IMR-90 (cell line): ENCODE measurements at regions not wholly inside any gene's neighbourhood (a gene's known extent, or its start where the extent isn't known, plus 50 kb on each side); places are given as distances from the start of the nearest gene placed in this dataset.

Experiments used
- ATAC-seq: fragments of 200-7000 bp; cut with Tn5 transposase; 2 replicates; pipeline ENCODE4 v1.9.1; 2020; ENCODE audit warnings: low read depth, mild to moderate bottlenecking, moderate library complexity
- BruUV-seq: library from RNA; stranded (reverse); fragments of 400-500 nt; replicated peaks from 2 replicates; lab custom pipeline; 2021; lab: Mats Ljungman, UMichigan
- CTCF ChIA-PET: fragments of 300-600 bp; formaldehyde crosslinking; extraction: SDS; loops from one replicate; lab custom pipeline; 2021; ENCODE audit warnings: antibody characterized with exemption; lab: Yijun Ruan, JAX
- POLR2A ChIA-PET: fragments of 300-600 bp; sonication (Branson Sonifier 250); formaldehyde crosslinking; loops from one replicate; lab custom pipeline; 2022; ENCODE audit warnings: antibody characterized with exemption; ENCODE audit not compliant: unreplicated experiment; lab: Charles Lee
- DNase-seq: peaks from one replicate; pipeline ENCODE4 v3.0.0; 2013
- H2AFZ ChIP-seq: replicated peaks from 2 replicates; pipeline ENCODE3; 2013; ENCODE audit warnings: low read length, mild to moderate bottlenecking; ENCODE audit not compliant: poor library complexity
- H2AK5ac ChIP-seq: 2 replicates; pipeline ENCODE4 v1.6.1; 2013; ENCODE audit warnings: low read depth, low read length, inconsistent platforms
- H2AK9ac ChIP-seq: replicated peaks from 2 replicates; pipeline ENCODE3; 2013; ENCODE audit warnings: mild to moderate bottlenecking, low read depth, low read length, moderate library complexity; ENCODE audit not compliant: poor library complexity
- H2BK120ac ChIP-seq: 2 replicates; pipeline ENCODE4 v1.6.1; 2013; ENCODE audit warnings: low read depth, low read length, inconsistent platforms
- H2BK15ac ChIP-seq: 3 replicates; pipeline ENCODE4 v1.6.1; 2013; ENCODE audit warnings: low read depth, low read length, inconsistent platforms
- H2BK20ac ChIP-seq: 2 replicates; pipeline ENCODE4 v1.6.1; 2013; ENCODE audit warnings: low read depth, mild to moderate bottlenecking, inconsistent platforms, low read length, moderate library complexity
- H2BK5ac ChIP-seq: 2 replicates; pipeline ENCODE4 v1.6.1; 2013; ENCODE audit warnings: mild to moderate bottlenecking, low read depth, low read length, inconsistent platforms; ENCODE audit not compliant: poor library complexity, severe bottlenecking
- H3K14ac ChIP-seq: replicated peaks from 2 replicates; pipeline ENCODE4 v1.6.1; 2013; ENCODE audit warnings: low read depth, low read length, inconsistent platforms
- H3K18ac ChIP-seq: 2 replicates; pipeline ENCODE4 v1.6.1; 2013; ENCODE audit warnings: low read depth, low read length, control low read depth
- H3K23ac ChIP-seq: 2 replicates; pipeline ENCODE4 v1.6.1; 2013; ENCODE audit warnings: low read depth, low read length, inconsistent platforms
- H3K27ac ChIP-seq: 2 replicates; pipeline ENCODE4 v1.5.1; 2013; ENCODE audit warnings: mild to moderate bottlenecking, control low read depth, low read length; ENCODE audit not compliant: insufficient read depth
- H3K27me3 ChIP-seq: 2 replicates; pipeline ENCODE4 v1.6.1; 2013; ENCODE audit warnings: low read length; ENCODE audit not compliant: control insufficient read depth, insufficient read depth
- H3K36me3 ChIP-seq: 2 replicates; pipeline ENCODE4 v1.6.1; 2013; ENCODE audit warnings: low read length, mixed read lengths; ENCODE audit not compliant: control insufficient read depth, insufficient read depth
- H3K4ac ChIP-seq: 2 replicates; pipeline ENCODE4 v1.6.1; 2013; ENCODE audit warnings: low read depth, low read length, inconsistent platforms
- H3K4me1 ChIP-seq: 2 replicates; pipeline ENCODE4 v1.6.1; 2013; ENCODE audit warnings: low read length, mixed read lengths; ENCODE audit not compliant: control insufficient read depth, insufficient read depth
- H3K4me2 ChIP-seq: 2 replicates; pipeline ENCODE4 v1.6.1; 2013; ENCODE audit warnings: low read depth, mild to moderate bottlenecking, control low read depth, low read length, moderate library complexity
- H3K4me3 ChIP-seq: 2 replicates; pipeline ENCODE4 v1.5.1; 2013; ENCODE audit warnings: low read depth, mild to moderate bottlenecking, control low read depth, low read length, moderate library complexity; ENCODE audit not compliant: insufficient read depth
- H3K56ac ChIP-seq: 2 replicates; pipeline ENCODE4 v1.6.1; 2013; ENCODE audit warnings: low read length, inconsistent platforms; ENCODE audit not compliant: insufficient read depth; ENCODE audit errors: extremely low read depth
- H3K79me1 ChIP-seq, 2 experiments: 2 replicates each; pipeline ENCODE4 v1.6.1; 2013; ENCODE audit warnings: low read length in 2 of 2, inconsistent platforms in 1 of 2, low read depth in 1 of 2
- H3K9ac ChIP-seq: 2 replicates; pipeline ENCODE4 v1.6.1; 2013; ENCODE audit warnings: low read depth, low read length, control low read depth
- H3K9me1 ChIP-seq: 2 replicates; pipeline ENCODE4 v1.6.1; 2013; ENCODE audit warnings: low read length, inconsistent platforms; ENCODE audit not compliant: insufficient read depth
- H3K9me3 ChIP-seq: 2 replicates; pipeline ENCODE4 v1.6.1; 2013; ENCODE audit warnings: low read length; ENCODE audit not compliant: control insufficient read depth, insufficient read depth
- H4K20me1 ChIP-seq: 2 replicates; pipeline ENCODE4 v1.6.1; 2013; ENCODE audit warnings: low read length, inconsistent platforms; ENCODE audit not compliant: insufficient read depth
- H4K5ac ChIP-seq: 2 replicates; pipeline ENCODE4 v1.6.1; 2013; ENCODE audit warnings: mild to moderate bottlenecking, low read depth, low read length, control low read depth
- H4K8ac ChIP-seq, 2 experiments: 2 replicates each; pipeline ENCODE4 v1.6.1; 2013; ENCODE audit warnings: low read depth in 2 of 2, low read length in 2 of 2, control low read depth in 1 of 2, inconsistent platforms in 1 of 2
- H4K91ac ChIP-seq: 2 replicates; pipeline ENCODE4 v1.6.1; 2013; ENCODE audit warnings: low read depth, low read length, inconsistent platforms; ENCODE audit not compliant: insufficient read depth
- BHLHE40 ChIP-seq: fragments of 150-350 bp; IDR thresholded peaks from 2 replicates; pipeline ENCODE4 v1.6.1; 2016; ENCODE audit warnings: mild to moderate bottlenecking, low read depth, low read length
- CEBPB ChIP-seq: IDR thresholded peaks from 2 replicates; pipeline ENCODE4 v1.6.1; 2012; ENCODE audit warnings: low read depth, low read length, improper control_type of control experiment
- CHD1 ChIP-seq: IDR thresholded peaks from 2 replicates; pipeline ENCODE4 v1.6.1; 2012; ENCODE audit warnings: low read depth, low read length, improper control_type of control experiment
- CTCF ChIP-seq: conservative IDR thresholded peaks from 2 replicates; pipeline ENCODE4 v1.5.1; 2012; ENCODE audit warnings: mild to moderate bottlenecking, low read depth, low read length, improper control_type of control experiment
- ELK1 ChIP-seq: fragments of 150-350 bp; IDR thresholded peaks from 2 replicates; pipeline ENCODE4 v1.6.1; 2016; ENCODE audit warnings: low read depth, mild to moderate bottlenecking, low read length, moderate library complexity, borderline replicate concordance
- FOS ChIP-seq: fragments of 150-350 bp; IDR thresholded peaks from 2 replicates; pipeline ENCODE4 v1.6.1; 2016; ENCODE audit warnings: low read depth, low read length
- MAFK ChIP-seq: IDR thresholded peaks from 2 replicates; pipeline ENCODE4 v1.6.1; 2012; ENCODE audit warnings: low read depth, low read length, improper control_type of control experiment
- MAZ ChIP-seq: IDR thresholded peaks from 2 replicates; pipeline ENCODE4 v1.6.1; 2012; ENCODE audit warnings: low read depth, mild to moderate bottlenecking, low read length, improper control_type of control experiment, moderate library complexity, borderline replicate concordance
- MXI1 ChIP-seq: IDR thresholded peaks from 2 replicates; pipeline ENCODE4 v1.6.1; 2012; ENCODE audit warnings: low read depth, mild to moderate bottlenecking, low read length, moderate library complexity, borderline replicate concordance
- NFE2L2 ChIP-seq: fragments of 150-350 bp; IDR thresholded peaks from 2 replicates; pipeline ENCODE4 v1.6.1; 2016; ENCODE audit warnings: low read depth, mild to moderate bottlenecking, low read length
- POLR2A ChIP-seq: IDR thresholded peaks from 2 replicates; pipeline ENCODE4 v1.6.1; 2012; ENCODE audit warnings: mild to moderate bottlenecking, low read depth, low read length
- RAD21 ChIP-seq: IDR thresholded peaks from 2 replicates; pipeline ENCODE4 v1.6.1; 2012; ENCODE audit warnings: low read length, improper control_type of control experiment
- RCOR1 ChIP-seq: IDR thresholded peaks from 2 replicates; pipeline ENCODE4 v1.6.1; 2012; ENCODE audit warnings: mild to moderate bottlenecking, low read length, improper control_type of control experiment; ENCODE audit not compliant: insufficient replicate concordance
- RFX5 ChIP-seq: IDR thresholded peaks from 2 replicates; pipeline ENCODE4 v1.8.0; 2012; ENCODE audit warnings: low read depth, mild to moderate bottlenecking, low read length, moderate library complexity
- SMC3 ChIP-seq: fragments of 150-350 bp; IDR thresholded peaks from 2 replicates; pipeline ENCODE4 v1.6.1; 2016; ENCODE audit warnings: low read depth, mild to moderate bottlenecking, antibody characterized with exemption, low read length, moderate library complexity
- USF2 ChIP-seq: fragments of 150-350 bp; IDR thresholded peaks from 2 replicates; pipeline ENCODE4 v1.6.1; 2017; ENCODE audit warnings: mild to moderate bottlenecking, antibody characterized with exemption, low read length, low read depth
- WGBS, 2 experiments: methylation state at CpG; one replicate each; pipeline versions ENCODE4 v1.1.5 to v1.1.7; 2013; ENCODE audit warnings: missing lambda C conversion rate in 2 of 2; ENCODE audit not compliant: insufficient read length in 1 of 2; ENCODE audit errors: extremely low coverage in 2 of 2; 5-methylcytosine and 5-hydroxymethylcytosine counted together
- dilution Hi-C: fragments of 300-500 bp; cut with HindIII; formaldehyde crosslinking; loops from one replicate; pipeline ENCODE4 v1.14.3; 2018; ENCODE audit warnings: low sequenced_read_pairs; ENCODE audit not compliant: unreplicated experiment
- in situ Hi-C: fragments of 300-500 bp; cut with MboI; formaldehyde crosslinking; loops from 3 replicates; pipeline ENCODE4 v1.14.3; 2019; ENCODE audit warnings: low sequenced_read_pairs, inconsistent platforms, mixed read lengths
- intact Hi-C: fragments of 100-400 bp; cut with micrococcal nuclease; formaldehyde crosslinking; loops from 2 replicates; pipeline ENCODE4 v1.10.0; 2022

GRCh38 chr2:63668466-63668865, 79.7 kb downstream of the MDH1 start:
- no peak overlapping the region for H3K4me3 ChIP-seq
- no peak overlapping the region for H2BK5ac ChIP-seq
- H2BK120ac ChIP-seq: no peak overlapping the region
- ChIA-PET CTCF (interaction anchor here (0.7 kb wide), 1 partner anchor 149 kb away, joined by 6 read pairs; no protein-coding TSS in a partner anchor), POLR2A (no interaction called here)
- no peak overlapping the region for H3K27ac ChIP-seq
- no peaks in the 10 kb centered on the region for H3K36me3 ChIP-seq
- no peaks in the 10 kb centered on the region for H3K9me3 ChIP-seq
- no peak overlapping the region for H3K18ac ChIP-seq
- no peak for DNase-seq
- no peak overlapping the region for H3K9ac ChIP-seq
- H4K8ac ChIP-seq: no peak overlapping the region
- H4K5ac ChIP-seq: no peak overlapping the region
- BruUV-seq: no TSS peak
- no peak overlapping the region for H3K4ac ChIP-seq
- H4K91ac ChIP-seq: no peak overlapping the region
- H3K27me3 ChIP-seq: peaks cover 3% of the 10 kb centered on the region; the same call in 1 of the 2 replicates
- H2AK9ac ChIP-seq: no peak overlapping the region
- dilution Hi-C loops (no loop called here), intact Hi-C loops (no loop called here), in situ Hi-C loops (no loop called here)
- no peak overlapping the region for H2BK15ac ChIP-seq
- no peak overlapping the region for H2BK20ac ChIP-seq
- H3K4me2 ChIP-seq: no peak overlapping the region
- no peaks in the 10 kb centered on the region for H3K79me1 ChIP-seq
- peaks cover 3% of the 10 kb centered on the region for H3K4me1 ChIP-seq
- no peaks in the 10 kb centered on the region for H3K9me1 ChIP-seq
- H2AFZ ChIP-seq: no peak overlapping the region
- H3K14ac ChIP-seq: no peak overlapping the region
- no CpG with 5 or more reads among the region's 4 CpGs for WGBS, 2 experiments
- no peak overlapping the region for H3K56ac ChIP-seq
- TF ChIP-seq MAFK (no peak), RAD21 (no peak), FOS (no peak), RFX5 (no peak), CEBPB (no peak), CTCF (no peak), POLR2A (no peak), NFE2L2 (no peak), SMC3 (no peak), MAZ (no peak), ELK1 (no peak), BHLHE40 (no peak), MXI1 (no peak), CHD1 (no peak), RCOR1 (no peak), USF2 (no peak)
- ATAC-seq: no peak
- H4K20me1 ChIP-seq: no peaks in the 10 kb centered on the region
- no peak overlapping the region for H2AK5ac ChIP-seq
- no peak overlapping the region for H3K23ac ChIP-seq
